Peyer's patch (tissue), 4 donors: ENCODE measurements at regions not wholly inside any gene's neighbourhood (a gene's known extent, or its start where the extent isn't known, plus 50 kb on each side); places are given as distances from the start of the nearest gene placed in this dataset.

Experiments
- DNase-seq, 3 donors: peaks; one replicate each; pipeline ENCODE4 v3.0.0-alpha.2; 2017 to 2019
- H3K27ac ChIP-seq, 4 donors: fragments of 200-600 bp; sonication (generic); one replicate each; pipeline ENCODE4 v1.5.1; 2016 to 2019
- H3K27me3 ChIP-seq, 2 donors: fragments of 200-600 bp; sonication (generic); one replicate each; pipeline ENCODE4 v1.5.1; 2019
- H3K36me3 ChIP-seq, 3 donors: fragments of 200-600 bp; sonication (generic); one replicate each; pipeline ENCODE4 v1.5.1; 2016 to 2019
- H3K4me1 ChIP-seq, 4 donors: fragments of 200-600 bp; sonication (generic); one replicate each; pipeline ENCODE4 v1.5.1; 2016 to 2019
- H3K4me3 ChIP-seq, 4 donors: fragments of 200-600 bp; sonication (generic); 1 replicate in 3 of 4; 2 replicates in 1 of 4; pipeline ENCODE4 v1.5.1; 2016 to 2019; ENCODE audit warnings: mild to moderate bottlenecking in 1 of 4
- H3K9me3 ChIP-seq, 4 donors: fragments of 200-600 bp; sonication (generic); one replicate each; pipeline ENCODE4 v1.5.1; 2016 to 2019; ENCODE audit warnings: mild to moderate bottlenecking in 1 of 4
- CTCF ChIP-seq, 6 experiments: fragments of 450-650 bp in 4 of 6; fragments of 200-600 bp in 2 of 6; sonication (generic) in 1 of 6; IDR thresholded peaks; one replicate each; pipeline ENCODE4 v1.5.1; 2017 to 2019; ENCODE audit warnings: antibody characterized with exemption in 6 of 6, mild to moderate bottlenecking in 3 of 6, moderate library complexity in 1 of 6
- POLR2A ChIP-seq, 2 donors: fragments of 450-650 bp; IDR thresholded peaks; one replicate each; pipeline ENCODE4 v1.5.1; 2017; ENCODE audit warnings: antibody characterized with exemption in 2 of 2, mild to moderate bottlenecking in 2 of 2, moderate library complexity in 2 of 2

DNA sequence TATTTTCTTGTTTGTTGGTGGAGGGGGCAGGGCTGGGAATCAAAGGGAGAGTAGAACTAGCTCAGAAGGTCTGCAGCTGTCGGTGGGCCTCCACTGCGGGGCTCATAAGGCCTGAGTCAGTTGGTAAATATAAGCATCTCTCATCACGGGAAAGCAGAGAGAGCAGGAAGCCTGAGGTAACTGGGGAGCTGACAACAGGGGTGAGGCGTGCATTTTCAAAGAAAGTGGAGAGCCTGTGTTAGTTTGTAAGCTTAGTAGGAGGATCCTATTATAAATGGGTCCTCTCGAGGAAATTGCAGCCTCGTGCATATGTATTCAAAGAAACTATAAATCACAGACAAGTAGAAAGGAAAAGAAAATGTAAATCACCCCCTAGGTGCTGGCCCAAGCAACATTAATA is 221.0 kb upstream of the CDH13 start:
- Histone ChIP-seq H3K27ac (no peak overlapping the region), H3K4me1 (no peaks in the 10 kb centered on the region), H3K4me3 (no peak overlapping the region), H3K27me3 (no peaks in the 10 kb centered on the region), H3K9me3 (no peaks in the 10 kb centered on the region), H3K36me3 (no peaks in the 10 kb centered on the region)
- TF ChIP-seq CTCF (IDR thresholded peaks at IDR 0.05) (no peak), POLR2A (IDR thresholded peaks at IDR 0.05) (no peak)
- no peak for DNase-seq

DNA sequence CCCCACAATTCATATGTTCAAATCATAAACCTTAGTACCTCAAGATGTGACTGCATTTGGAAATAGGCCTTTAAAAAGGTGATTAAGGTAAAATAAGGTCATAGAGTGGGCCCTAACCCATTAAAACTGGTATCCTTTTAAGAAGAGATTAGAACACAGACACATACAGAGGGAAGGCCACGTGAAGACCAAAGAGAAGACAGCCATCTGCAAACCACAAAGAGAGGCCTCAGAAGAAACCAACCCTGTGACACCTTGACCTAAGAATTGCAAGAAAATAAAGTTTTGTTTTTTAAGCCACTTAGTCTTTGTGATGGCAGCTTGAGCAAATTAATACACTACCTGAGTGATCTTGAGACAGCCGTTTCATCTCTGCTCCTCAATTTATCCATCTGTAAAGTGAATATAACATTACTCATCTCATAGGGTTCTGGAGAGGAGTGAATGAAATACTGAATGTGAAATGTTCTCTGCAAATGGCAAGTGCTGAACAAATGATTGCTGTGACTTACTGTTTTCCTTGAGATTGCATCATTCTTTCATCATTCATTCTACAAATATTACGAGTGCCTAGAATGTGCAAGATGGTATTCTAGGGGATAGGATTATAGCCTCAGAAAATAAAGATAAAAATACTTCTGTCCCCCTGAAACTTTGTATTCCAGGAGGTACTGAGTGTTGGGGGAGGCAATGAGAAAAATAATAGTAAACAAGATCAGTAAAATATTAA is 222.0 kb upstream of the CDH13 start:
- Histone ChIP-seq H3K9me3 (no peaks in the 10 kb centered on the region), H3K4me3 (no peak overlapping the region), H3K27me3 (no peaks in the 10 kb centered on the region), H3K4me1 (no peaks in the 10 kb centered on the region), H3K27ac (no peak overlapping the region), H3K36me3 (no peaks in the 10 kb centered on the region)
- no peak for DNase-seq
- TF ChIP-seq CTCF (IDR thresholded peaks at IDR 0.05): no peak
- TF ChIP-seq POLR2A (IDR thresholded peaks at IDR 0.05): no peak

- TF ChIP-seq CTCF (IDR thresholded peaks at IDR 0.05) (no peak), POLR2A (IDR thresholded peaks at IDR 0.05) (no peak)
- DNase-seq: no peak
- H3K9me3 ChIP-seq: no peaks in the 10 kb centered on the region
These were observed 224.0 kb upstream of the CDH13 start for GRCh38 chr16:82402665-82403218.

DNA sequence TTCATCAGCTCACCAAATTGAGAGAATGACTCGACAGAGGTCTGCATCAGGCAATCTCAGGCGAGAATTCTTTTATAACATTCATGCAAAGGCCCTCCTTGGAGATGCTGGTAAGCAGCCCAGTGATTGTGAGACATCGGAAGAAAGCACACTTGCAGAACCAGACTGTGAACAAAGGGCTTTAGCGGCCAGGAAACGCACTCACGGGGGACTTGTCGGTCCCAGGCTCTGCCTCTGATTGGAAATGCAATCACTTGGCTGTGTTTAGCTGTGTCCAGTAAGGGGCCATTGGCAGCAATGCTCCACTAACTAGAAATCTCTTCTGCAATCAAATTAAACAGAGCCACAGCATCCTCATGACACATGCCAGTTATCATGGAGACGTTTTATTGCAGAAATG is 226.7 kb upstream of the CDH13 start:
- DNase-seq: no peak
- TF ChIP-seq POLR2A (IDR thresholded peaks at IDR 0.05) (no peak), CTCF (IDR thresholded peaks at IDR 0.05) (no peak)
- Histone ChIP-seq H3K4me1 (no peaks in the 10 kb centered on the region), H3K9me3 (no peaks in the 10 kb centered on the region), H3K4me3 (no peak overlapping the region), H3K36me3 (no peaks in the 10 kb centered on the region), H3K27ac (no peak overlapping the region), H3K27me3 (no peaks in the 10 kb centered on the region)

More at GRCh38 chr16:82402665-82403218, 224.0 kb upstream of the CDH13 start:
- Histone ChIP-seq H3K27ac (no peak overlapping the region), H3K36me3 (no peaks in the 10 kb centered on the region), H3K4me1 (no peaks in the 10 kb centered on the region), H3K27me3 (no peaks in the 10 kb centered on the region), H3K4me3 (no peak overlapping the region)

DNA sequence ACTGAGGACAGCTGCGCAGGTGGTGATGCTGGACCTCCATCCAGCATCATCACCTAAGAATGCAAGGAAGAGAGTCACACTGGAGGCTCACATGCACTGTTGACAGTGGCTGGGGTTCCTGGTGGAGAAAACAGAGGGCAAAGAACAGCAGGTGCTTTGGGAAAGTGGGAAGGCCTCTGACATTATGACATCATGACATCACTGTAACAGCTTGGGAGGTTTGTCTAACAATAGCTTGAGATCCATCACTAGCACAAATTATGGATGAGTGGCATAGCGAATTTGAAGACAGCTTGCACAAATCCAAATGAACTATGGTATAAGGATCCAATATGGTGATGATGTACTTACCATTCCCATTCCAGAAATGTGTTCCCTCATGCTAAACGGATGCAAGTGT is 226.5 kb upstream of the MPHOSPH6 start:
- H3K4me3 ChIP-seq: no peak overlapping the region
- H3K9me3 ChIP-seq: no peaks in the 10 kb centered on the region
- H3K4me1 ChIP-seq: no peaks in the 10 kb centered on the region
- H3K27me3 ChIP-seq: no peaks in the 10 kb centered on the region
- DNase-seq: no peak
- no peak for TF ChIP-seq CTCF (IDR thresholded peaks at IDR 0.05)
- no peak for TF ChIP-seq POLR2A (IDR thresholded peaks at IDR 0.05)
- no peak overlapping the region for H3K27ac ChIP-seq
- no peaks in the 10 kb centered on the region for H3K36me3 ChIP-seq
